GM18861 (cell line): ENCODE measurements at regions not wholly inside any gene's neighbourhood (a gene's known extent, or its start where the extent isn't known, plus 50 kb on each side); places are given as distances from the start of the nearest gene placed in this dataset.
A peak's percentile ranks its signal among the peaks of the same experiment; 100 is the strongest.
"Not testable (repeated sequence)": the region's sequence is repeated elsewhere in the genome, so short reads cannot be mapped to it uniquely, and the experiment has no call there.

Experiments used
- ATAC-seq: cut with Tn5 transposase; IDR thresholded peaks from one replicate; pipeline ENCODE4 v1.9.1; 2021; ENCODE audit not compliant: unreplicated experiment

- no peak for ATAC-seq
Measured at GRCh38 chr2:209141818-209142217, 282.0 kb upstream of the MAP2 start.

GRCh38 chr2:209145220-209145691 lies 278.6 kb upstream of the MAP2 start:
- ATAC-seq: not testable (repeated sequence)

- no peak for ATAC-seq
Measured at GRCh38 chr2:209145941-209146681, 277.7 kb upstream of the MAP2 start.

GRCh38 chr2:209146682-209147320 lies 277.0 kb upstream of the MAP2 start:
- no peak for ATAC-seq

- no peak for ATAC-seq
Measured at GRCh38 chr2:209147981-209148380, 275.9 kb upstream of the MAP2 start.

- ATAC-seq: no peak
Measured at GRCh38 chr2:209160800-209161588, 262.9 kb upstream of the MAP2 start.

GRCh38 chr2:209162129-209162528 lies 261.7 kb upstream of the MAP2 start:
- ATAC-seq: no peak

- no peak for ATAC-seq
Measured at GRCh38 chr2:209181984-209182383, 241.9 kb upstream of the MAP2 start.

- ATAC-seq: not testable (repeated sequence)
Measured at GRCh38 chr2:209186886-209187285, 237.0 kb upstream of the MAP2 start.

GRCh38 chr2:209189893-209190292 lies 234.0 kb upstream of the MAP2 start:
- ATAC-seq: no peak

- no peak for ATAC-seq
Measured at GRCh38 chr2:209191139-209191538, 232.7 kb upstream of the MAP2 start.

GRCh38 chr2:209194717-209195116 lies 229.1 kb upstream of the MAP2 start:
- no peak for ATAC-seq

- ATAC-seq: peak; percentile 73
Measured at GRCh38 chr2:209208211-209208610, 215.6 kb upstream of the MAP2 start.

- ATAC-seq: no peak
Measured at GRCh38 chr2:209209943-209210342, 213.9 kb upstream of the MAP2 start.

- no peak for ATAC-seq
Measured at GRCh38 chr2:209230560-209230959, 193.3 kb upstream of the MAP2 start.

- no peak for ATAC-seq
Measured at GRCh38 chr2:209236377-209236776, 187.5 kb upstream of the MAP2 start.

GRCh38 chr2:209238765-209239584 lies 184.9 kb upstream of the MAP2 start:
- no peak for ATAC-seq

- no peak for ATAC-seq
Measured at GRCh38 chr2:209239585-209239938, 184.3 kb upstream of the MAP2 start.

GRCh38 chr2:209240204-209240603 lies 183.6 kb upstream of the MAP2 start:
- ATAC-seq: no peak

GRCh38 chr2:209253544-209253943 lies 170.3 kb upstream of the MAP2 start:
- ATAC-seq: no peak

- no peak for ATAC-seq
Measured at GRCh38 chr2:209259767-209260166, 164.1 kb upstream of the MAP2 start.
